ENCODE measurements at regions not wholly inside any gene's neighbourhood (a gene's known extent, or its start where the extent isn't known, plus 50 kb on each side); places are given as distances from the start of the nearest gene placed in this dataset.

DNA sequence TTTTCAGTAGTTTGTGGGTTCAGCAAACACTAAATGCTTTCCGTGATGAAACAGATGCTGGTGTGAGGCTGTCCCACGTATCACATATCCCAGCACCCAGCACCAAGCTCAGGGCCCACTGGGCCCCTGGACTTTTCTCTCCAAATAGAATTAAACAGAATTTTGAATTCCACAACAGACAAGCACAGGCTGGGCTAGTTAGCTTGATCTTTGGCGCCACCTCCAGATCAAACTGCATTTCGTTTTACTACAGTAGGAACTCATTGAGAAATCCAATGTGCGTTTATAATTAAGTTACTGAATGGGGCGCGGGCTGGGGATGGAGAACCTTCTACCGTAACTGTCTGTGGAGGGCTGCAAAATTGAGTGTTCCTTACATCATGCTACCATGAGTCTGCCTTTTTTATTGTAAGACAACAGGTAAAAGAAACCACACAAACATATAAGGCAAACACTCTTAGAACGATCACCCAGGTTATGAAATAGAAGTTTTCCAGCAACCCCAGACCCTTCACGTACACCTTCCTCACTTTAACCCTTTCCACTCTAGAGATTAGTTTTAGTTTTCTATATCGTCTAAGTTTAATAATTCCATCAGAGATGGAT, 107.8 kb downstream of the ZFP64 start:
- TF ChIP-seq RAD21 (IDR thresholded peaks at IDR 0.05; ENCODE audit: low read depth) (peak; percentile 93), YY1 (IDR thresholded peaks at IDR 0.05; ENCODE audit: low read depth) (no peak), FOXM1 (IDR thresholded peaks at IDR 0.05; ENCODE audit: borderline replicate concordance, low read depth) (no peak), TEAD4 (IDR thresholded peaks at IDR 0.05) (no peak)

DNA sequence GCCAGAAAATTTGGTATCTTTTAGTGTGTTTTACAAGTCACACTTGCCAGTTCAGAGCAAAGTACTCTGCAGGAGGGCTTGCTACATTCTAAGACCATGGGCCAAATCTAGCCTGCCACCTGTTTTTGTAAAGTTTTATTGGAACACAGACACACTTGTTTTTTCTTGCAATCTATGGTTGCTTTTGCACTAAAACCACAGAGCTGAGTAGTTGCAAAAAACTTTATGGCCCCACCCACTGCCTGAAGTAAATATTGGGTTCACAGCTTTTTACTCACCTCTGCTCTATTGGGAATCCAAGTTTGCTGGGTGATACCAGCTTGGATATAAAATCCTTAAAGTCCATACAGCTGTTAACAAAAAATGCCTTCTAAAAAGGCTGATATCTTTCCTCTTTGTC, 109.0 kb downstream of the ZFP64 start:
- TF ChIP-seq RAD21 (IDR thresholded peaks at IDR 0.05; ENCODE audit: low read depth) = no peak
- no peak for TF ChIP-seq EP300 (IDR thresholded peaks at IDR 0.05; ENCODE audit: borderline replicate concordance)
- no peak for TF ChIP-seq FOXM1 (IDR thresholded peaks at IDR 0.05; ENCODE audit: borderline replicate concordance, low read depth)
- no peak for TF ChIP-seq EGR1 (IDR thresholded peaks at IDR 0.05)
- no peak for TF ChIP-seq YY1 (IDR thresholded peaks at IDR 0.05; ENCODE audit: low read depth)
- TF ChIP-seq, protein P1, sequence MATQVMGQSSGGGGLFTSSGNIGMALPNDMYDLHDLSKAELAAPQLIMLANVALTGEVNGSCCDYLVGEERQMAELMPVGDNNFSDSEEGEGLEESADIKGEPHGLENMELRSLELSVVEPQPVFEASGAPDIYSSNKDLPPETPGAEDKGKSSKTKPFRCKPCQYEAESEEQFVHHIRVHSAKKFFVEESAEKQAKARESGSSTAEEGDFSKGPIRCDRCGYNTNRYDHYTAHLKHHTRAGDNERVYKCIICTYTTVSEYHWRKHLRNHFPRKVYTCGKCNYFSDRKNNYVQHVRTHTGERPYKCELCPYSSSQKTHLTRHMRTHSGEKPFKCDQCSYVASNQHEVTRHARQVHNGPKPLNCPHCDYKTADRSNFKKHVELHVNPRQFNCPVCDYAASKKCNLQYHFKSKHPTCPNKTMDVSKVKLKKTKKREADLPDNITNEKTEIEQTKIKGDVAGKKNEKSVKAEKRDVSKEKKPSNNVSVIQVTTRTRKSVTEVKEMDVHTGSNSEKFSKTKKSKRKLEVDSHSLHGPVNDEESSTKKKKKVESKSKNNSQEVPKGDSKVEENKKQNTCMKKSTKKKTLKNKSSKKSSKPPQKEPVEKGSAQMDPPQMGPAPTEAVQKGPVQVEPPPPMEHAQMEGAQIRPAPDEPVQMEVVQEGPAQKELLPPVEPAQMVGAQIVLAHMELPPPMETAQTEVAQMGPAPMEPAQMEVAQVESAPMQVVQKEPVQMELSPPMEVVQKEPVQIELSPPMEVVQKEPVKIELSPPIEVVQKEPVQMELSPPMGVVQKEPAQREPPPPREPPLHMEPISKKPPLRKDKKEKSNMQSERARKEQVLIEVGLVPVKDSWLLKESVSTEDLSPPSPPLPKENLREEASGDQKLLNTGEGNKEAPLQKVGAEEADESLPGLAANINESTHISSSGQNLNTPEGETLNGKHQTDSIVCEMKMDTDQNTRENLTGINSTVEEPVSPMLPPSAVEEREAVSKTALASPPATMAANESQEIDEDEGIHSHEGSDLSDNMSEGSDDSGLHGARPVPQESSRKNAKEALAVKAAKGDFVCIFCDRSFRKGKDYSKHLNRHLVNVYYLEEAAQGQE (IDR thresholded peaks at IDR 0.05; ENCODE audit: low read depth) = no peak
- no peak for TF ChIP-seq CREB1 (IDR thresholded peaks at IDR 0.05; ENCODE audit: low read depth)
- TF ChIP-seq TCF12 (IDR thresholded peaks at IDR 0.05; ENCODE audit: low read depth) = no peak
- no peak for TF ChIP-seq NFIC (IDR thresholded peaks at IDR 0.05)
- TF ChIP-seq ZBTB7A (IDR thresholded peaks at IDR 0.05; ENCODE audit: low read depth) = no peak
- TF ChIP-seq, protein P2, sequence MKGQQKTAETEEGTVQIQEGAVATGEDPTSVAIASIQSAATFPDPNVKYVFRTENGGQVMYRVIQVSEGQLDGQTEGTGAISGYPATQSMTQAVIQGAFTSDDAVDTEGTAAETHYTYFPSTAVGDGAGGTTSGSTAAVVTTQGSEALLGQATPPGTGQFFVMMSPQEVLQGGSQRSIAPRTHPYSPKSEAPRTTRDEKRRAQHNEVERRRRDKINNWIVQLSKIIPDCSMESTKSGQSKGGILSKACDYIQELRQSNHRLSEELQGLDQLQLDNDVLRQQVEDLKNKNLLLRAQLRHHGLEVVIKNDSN (IDR thresholded peaks at IDR 0.05) = no peak
- TF ChIP-seq TAF1 (IDR thresholded peaks at IDR 0.05; ENCODE audit: low read depth) = no peak
- no peak for TF ChIP-seq TEAD4 (IDR thresholded peaks at IDR 0.05)
- TF ChIP-seq CEBPB (IDR thresholded peaks at IDR 0.05) = no peak
- TF ChIP-seq, protein P3, sequence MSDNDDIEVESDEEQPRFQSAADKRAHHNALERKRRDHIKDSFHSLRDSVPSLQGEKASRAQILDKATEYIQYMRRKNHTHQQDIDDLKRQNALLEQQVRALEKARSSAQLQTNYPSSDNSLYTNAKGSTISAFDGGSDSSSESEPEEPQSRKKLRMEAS (IDR thresholded peaks at IDR 0.05) = no peak

GRCh38 chr20:52081791-52082190, 109.8 kb downstream of the ZFP64 start:
- TF ChIP-seq YY1 (IDR thresholded peaks at IDR 0.05; ENCODE audit: low read depth) (no peak), NFIC (IDR thresholded peaks at IDR 0.05) (no peak), EP300 (IDR thresholded peaks at IDR 0.05; ENCODE audit: borderline replicate concordance) (no peak)
- TF ChIP-seq, protein P3 (IDR thresholded peaks at IDR 0.05) = no peak

DNA sequence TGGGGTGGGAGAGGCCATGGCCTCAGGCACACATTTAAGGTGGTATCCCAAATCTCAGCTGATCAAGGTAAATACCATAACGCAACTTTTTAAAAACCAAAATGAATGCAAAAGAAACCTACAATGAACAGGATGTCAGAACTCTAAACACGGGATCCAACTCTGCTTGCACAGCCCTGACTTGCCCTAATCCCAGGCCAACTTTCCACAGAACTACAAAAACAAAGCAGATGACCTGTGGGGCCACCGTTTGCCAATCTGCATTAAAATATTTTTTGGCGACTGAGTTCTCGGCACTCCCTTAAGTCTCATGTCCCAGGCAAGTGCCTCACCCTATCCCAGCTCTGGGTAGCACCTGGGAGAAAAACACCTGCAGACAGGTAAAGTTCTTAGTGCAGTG, 110.5 kb downstream of the ZFP64 start:
- TF ChIP-seq TCF12 (IDR thresholded peaks at IDR 0.05; ENCODE audit: low read depth) = no peak
- TF ChIP-seq RAD21 (IDR thresholded peaks at IDR 0.05; ENCODE audit: low read depth) = no peak
- TF ChIP-seq TAF1 (IDR thresholded peaks at IDR 0.05; ENCODE audit: low read depth) = no peak
- no peak for TF ChIP-seq ZBTB7A (IDR thresholded peaks at IDR 0.05; ENCODE audit: low read depth)
- TF ChIP-seq, protein P2 (IDR thresholded peaks at IDR 0.05) = no peak
- TF ChIP-seq, protein P3 (IDR thresholded peaks at IDR 0.05) = no peak
- no peak for TF ChIP-seq NFIC (IDR thresholded peaks at IDR 0.05)
- TF ChIP-seq EP300 (IDR thresholded peaks at IDR 0.05; ENCODE audit: borderline replicate concordance) = no peak
- no peak for TF ChIP-seq CEBPB (IDR thresholded peaks at IDR 0.05)
- TF ChIP-seq FOXM1 (IDR thresholded peaks at IDR 0.05; ENCODE audit: borderline replicate concordance, low read depth) = no peak
- TF ChIP-seq EGR1 (IDR thresholded peaks at IDR 0.05) = no peak
- TF ChIP-seq, protein P1 (IDR thresholded peaks at IDR 0.05; ENCODE audit: low read depth) = no peak
- no peak for TF ChIP-seq TEAD4 (IDR thresholded peaks at IDR 0.05)
- TF ChIP-seq CREB1 (IDR thresholded peaks at IDR 0.05; ENCODE audit: low read depth) = no peak
- no peak for TF ChIP-seq YY1 (IDR thresholded peaks at IDR 0.05; ENCODE audit: low read depth)

DNA sequence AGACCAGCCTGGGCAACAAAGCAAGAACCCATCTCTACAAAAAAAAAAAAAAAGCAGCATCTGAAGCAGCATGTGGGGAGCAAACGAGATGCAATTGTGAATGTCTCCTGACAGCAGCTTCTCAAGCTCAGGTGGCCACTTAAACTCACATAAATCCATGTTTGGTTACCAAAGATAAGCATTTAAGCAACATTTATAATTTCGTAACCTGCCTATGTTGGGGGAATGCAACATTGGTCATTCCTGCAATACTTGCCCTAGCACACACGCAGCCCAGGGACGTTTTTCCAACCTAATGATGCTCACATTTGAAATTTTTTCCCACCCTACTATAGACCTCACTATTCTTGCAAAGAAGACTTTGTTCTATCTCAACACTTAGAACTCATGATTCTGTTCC, 113.3 kb downstream of the ZFP64 start:
- TF ChIP-seq CREB1 (IDR thresholded peaks at IDR 0.05; ENCODE audit: low read depth) (no peak), NFIC (IDR thresholded peaks at IDR 0.05) (no peak), EGR1 (IDR thresholded peaks at IDR 0.05) (no peak), TCF12 (IDR thresholded peaks at IDR 0.05; ENCODE audit: low read depth) (no peak), FOXM1 (IDR thresholded peaks at IDR 0.05; ENCODE audit: borderline replicate concordance, low read depth) (no peak), YY1 (IDR thresholded peaks at IDR 0.05; ENCODE audit: low read depth) (no peak), TAF1 (IDR thresholded peaks at IDR 0.05; ENCODE audit: low read depth) (no peak)
- TF ChIP-seq, protein P1 (IDR thresholded peaks at IDR 0.05; ENCODE audit: low read depth) = no peak

All from Ishikawa (cell line).